SK-N-MC (cell line): ENCODE measurements at regions not wholly inside any gene's neighbourhood (a gene's known extent, or its start where the extent isn't known, plus 50 kb on each side); places are given as distances from the start of the nearest gene placed in this dataset.

Experiments used
- EZH2 ChIP-seq: fragments of 200-600 bp; sonication (generic); IDR thresholded peaks from one replicate; pipeline ENCODE4 v1.6.1; 2017; ENCODE audit warnings: antibody characterized with exemption
- FOXP2 ChIP-seq: optimal IDR thresholded peaks from 2 replicates; pipeline ENCODE3; 2011; ENCODE audit warnings: mild to moderate bottlenecking, moderate library complexity; ENCODE audit not compliant: insufficient read depth; ENCODE audit errors: extremely low read length, control extremely low read depth
- POLR2AphosphoS5 ChIP-seq: IDR thresholded peaks from 2 replicates; pipeline ENCODE4 v1.6.1; 2012; ENCODE audit warnings: mild to moderate bottlenecking, low read depth, low read length, borderline replicate concordance

DNA sequence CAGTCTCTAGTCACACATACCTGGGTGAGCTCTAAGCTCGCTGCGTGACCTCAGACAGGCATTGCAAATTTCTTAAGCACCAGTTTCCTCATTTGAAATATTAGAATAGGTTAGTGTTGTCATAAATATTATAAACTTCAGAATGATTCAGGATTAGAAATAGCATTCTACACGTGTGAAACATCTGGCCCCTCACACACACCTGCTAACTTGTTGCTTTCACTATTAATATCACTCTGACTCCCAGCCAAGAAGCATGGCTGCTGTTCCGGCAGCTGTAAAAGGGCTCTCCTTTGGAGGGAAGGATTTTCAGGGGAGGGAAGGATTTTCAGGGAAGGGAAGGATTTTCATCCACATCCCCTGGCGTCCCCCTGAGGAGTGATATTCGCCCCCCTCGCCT lies 161.3 kb upstream of the GPR12 start:
- TF ChIP-seq POLR2AphosphoS5: no peak
- no peak for TF ChIP-seq EZH2
- TF ChIP-seq FOXP2: no peak
